Spleen (tissue), 11 donors: ENCODE measurements at regions not wholly inside any gene's neighbourhood (a gene's known extent, or its start where the extent isn't known, plus 50 kb on each side); places are given as distances from the start of the nearest gene placed in this dataset.

Source experiments
- DNase-seq: peaks from one replicate; pipeline ENCODE4 v3.0.0-alpha.2; 2020
- H3K27ac ChIP-seq, 8 donors: fragments of 200-600 bp; sonication (generic) in 7 of 8; 1 replicate in 4 of 8; 2 replicates in 4 of 8; pipeline versions ENCODE4 v1.5.0 to v1.8.0; 2016 to 2021; ENCODE audit warnings: inconsistent platforms in 4 of 8, mild to moderate bottlenecking in 4 of 8, moderate library complexity in 1 of 8
- H3K27me3 ChIP-seq, 7 donors: fragments of 200-600 bp; sonication (generic) in 6 of 7; replicated peaks in 1 of 7; 1 replicate in 4 of 7; 2 replicates in 3 of 7; pipeline versions ENCODE4 v1.5.0 to v1.8.0; 2016 to 2021; ENCODE audit warnings: inconsistent platforms in 3 of 7, mild to moderate bottlenecking in 1 of 7
- H3K36me3 ChIP-seq, 6 donors: fragments of 200-600 bp; sonication (generic) in 5 of 6; 1 replicate in 4 of 6; 2 replicates in 2 of 6; pipeline versions ENCODE4 v1.5.0 to v1.8.0; 2016 to 2021; ENCODE audit warnings: inconsistent platforms in 2 of 6
- H3K4me1 ChIP-seq, 6 donors: fragments of 200-600 bp; sonication (generic) in 5 of 6; 1 replicate in 3 of 6; 2 replicates in 3 of 6; pipeline versions ENCODE4 v1.5.0 to v1.8.0; 2016 to 2021; ENCODE audit warnings: inconsistent platforms in 3 of 6
- H3K4me3 ChIP-seq, 8 donors: fragments of 200-600 bp; sonication (generic) in 7 of 8; 1 replicate in 4 of 8; 2 replicates in 4 of 8; pipeline versions ENCODE4 v1.5.0 to v1.8.0; 2016 to 2021; ENCODE audit warnings: inconsistent platforms in 4 of 8, mild to moderate bottlenecking in 4 of 8, moderate library complexity in 2 of 8
- H3K9me3 ChIP-seq, 8 donors: fragments of 200-600 bp; sonication (generic) in 7 of 8; 1 replicate in 4 of 8; 2 replicates in 4 of 8; pipeline versions ENCODE4 v1.5.0 to v1.8.0; 2016 to 2021; ENCODE audit warnings: inconsistent platforms in 4 of 8
- CTCF ChIP-seq, 11 experiments: fragments of 200-600 bp in 7 of 11; fragments of 450-650 bp in 4 of 11; sonication (generic) in 4 of 11; IDR thresholded peaks in 8 of 11; conservative IDR thresholded peaks in 3 of 11; 1 replicate in 7 of 11; 2 replicates in 4 of 11; pipeline versions ENCODE4 v1.4.0 to v1.8.0; 2016 to 2021; ENCODE audit warnings: antibody characterized with exemption in 11 of 11, inconsistent platforms in 4 of 11, mild to moderate bottlenecking in 1 of 11
- POLR2AphosphoS5 ChIP-seq, 3 donors: sonication (generic); formaldehyde crosslinking; IDR thresholded peaks; one replicate each; pipeline ENCODE4 v1.5.1; 2017; ENCODE audit warnings: antibody characterized with exemption in 3 of 3
- WGBS, 5 donors: extraction: QIAGEN DNeasy Blood & Tissue Kit in 3 of 5; methylation state at CpG; one replicate each; pipeline versions ENCODE4 v1.1.5 to v1.1.7; 2013 to 2018; 5-methylcytosine and 5-hydroxymethylcytosine counted together
- intact Hi-C: fragments of 100-400 bp; cut with DNase I; formaldehyde crosslinking; loops from one replicate; pipeline ENCODE4 v1.15.0; 2023; ENCODE audit warnings: low total_unique reads
- donor health status: healthy with polysubstance abuse.
- donor health status: DM: no; HTN: no; CAD: no; lungs with moderate emphysema.
- donor health status: DM: no; HTN: no; CAD: no.
- donor health status: Bipolar disorder and iron deficiency.
- donor health status: healthy.
- donor health status: DM: no; HTN: no; CAD: no.
- donor health status: DM: yes; HTN: yes; CAD: no.

- no peaks in the 10 kb centered on the region for H3K4me1 ChIP-seq
- H3K9me3 ChIP-seq, result peaks cover 0 to 6% (median 0%) of the 10 kb centered on the region in 8 donors
- no peak overlapping the region for H3K27ac ChIP-seq
- intact Hi-C loops, result no loop called here
- DNase-seq, result no peak
- no peaks in the 10 kb centered on the region for H3K27me3 ChIP-seq
- no peaks in the 10 kb centered on the region for H3K36me3 ChIP-seq
- WGBS, 5 donors, result 77 to 87% (median 83%) methylated on average over 3 of the region's 3 CpGs
- no peak overlapping the region for H3K4me3 ChIP-seq
- TF ChIP-seq CTCF (IDR thresholded peaks at IDR 0.05 in 8 of 11, conservative IDR thresholded peaks at IDR 0.05 in 3 of 11), result no peak
- TF ChIP-seq POLR2AphosphoS5 (IDR thresholded peaks at IDR 0.05), result no peak
Observed at GRCh38 chr11:48879256-48879655, 104.4 kb downstream of the TRIM51G start.
